Loucy (cell line): ENCODE measurements at regions not wholly inside any gene's neighbourhood (a gene's known extent, or its start where the extent isn't known, plus 50 kb on each side); places are given as distances from the start of the nearest gene placed in this dataset.

Experiments
- H2AFZ ChIP-seq: fragments of 200-600 bp; sonication (generic); 2 replicates; pipeline ENCODE4 v1.6.0; 2016; ENCODE audit warnings: antibody characterized with exemption, mild to moderate bottlenecking, low read length, moderate library complexity
- H3F3A ChIP-seq: fragments of 200-600 bp; 2 replicates; pipeline ENCODE4 v1.6.0; 2016; ENCODE audit warnings: antibody characterized with exemption, low read depth, mild to moderate bottlenecking
- H3K27me3 ChIP-seq: fragments of 200-600 bp; sonication (generic); 2 replicates; pipeline ENCODE4 v1.6.1; 2014; ENCODE audit warnings: low read length, mild to moderate bottlenecking; ENCODE audit not compliant: insufficient read depth, poor library complexity, severe bottlenecking
- H3K36me3 ChIP-seq: fragments of 200-600 bp; sonication (generic); 2 replicates; pipeline ENCODE4 v1.6.1; 2016; ENCODE audit warnings: low read length; ENCODE audit not compliant: insufficient read depth
- H3K4me1 ChIP-seq: fragments of 200-600 bp; sonication (generic); 2 replicates; pipeline ENCODE4 v1.5.1; 2014; ENCODE audit warnings: low read length, mild to moderate bottlenecking; ENCODE audit not compliant: insufficient read depth, poor library complexity, severe bottlenecking
- H3K4me2 ChIP-seq: fragments of 200-600 bp; sonication (generic); 2 replicates; pipeline ENCODE4 v1.6.0; 2014; ENCODE audit warnings: antibody characterized with exemption, low read length, low read depth, mild to moderate bottlenecking; ENCODE audit not compliant: poor library complexity, severe bottlenecking
- H3K4me3 ChIP-seq: fragments of 200-600 bp; sonication (generic); 2 replicates; pipeline ENCODE4 v1.5.1; 2014; ENCODE audit warnings: low read length, mild to moderate bottlenecking, mixed read lengths; ENCODE audit not compliant: poor library complexity, severe bottlenecking
- H3K79me2 ChIP-seq: fragments of 200-600 bp; sonication (generic); 2 replicates; pipeline ENCODE4 v1.6.1; 2014; ENCODE audit warnings: low read length; ENCODE audit not compliant: insufficient read depth
- H3K9ac ChIP-seq: fragments of 200-600 bp; sonication (generic); 2 replicates; pipeline ENCODE4 v1.6.0; 2014; ENCODE audit warnings: mild to moderate bottlenecking, low read depth, low read length, moderate library complexity; ENCODE audit not compliant: poor library complexity, severe bottlenecking
- H3K9me2 ChIP-seq: fragments of 200-600 bp; sonication (generic); replicated peaks from 2 replicates; pipeline ENCODE4 v1.6.1; 2016; ENCODE audit warnings: low read depth, low read length, mixed read lengths
- H3K9me3 ChIP-seq: fragments of 200-600 bp; sonication (generic); 2 replicates; pipeline ENCODE4 v1.6.1; 2014; ENCODE audit warnings: mild to moderate bottlenecking, antibody characterized with exemption, low read length, low read depth; ENCODE audit not compliant: insufficient read depth
- H4K20me1 ChIP-seq: fragments of 200-600 bp; sonication (generic); 2 replicates; pipeline ENCODE4 v1.6.0; 2014; ENCODE audit warnings: antibody characterized with exemption, low read length, mild to moderate bottlenecking; ENCODE audit not compliant: insufficient read depth, poor library complexity, severe bottlenecking
- CTCF ChIP-seq: fragments of 200-600 bp; sonication (generic); conservative IDR thresholded peaks from 2 replicates; pipeline ENCODE4 v1.5.1; 2014; ENCODE audit warnings: mild to moderate bottlenecking, antibody characterized with exemption, low read length
- EZH2phosphoT487 ChIP-seq: fragments of 200-600 bp; IDR thresholded peaks from 2 replicates; pipeline ENCODE4 v1.6.1; 2018; ENCODE audit warnings: antibody characterized with exemption, mild to moderate bottlenecking, moderate library complexity, borderline replicate concordance

GRCh38 chr6:128667339-128667858 is 147.0 kb upstream of the PTPRK start:
- no peaks in the 10 kb centered on the region for H3K4me1 ChIP-seq
- H3K36me3 ChIP-seq, result no peaks in the 10 kb centered on the region
- H2AFZ ChIP-seq, result no peak overlapping the region
- TF ChIP-seq EZH2phosphoT487 (no peak), CTCF (no peak)
- H3K79me2 ChIP-seq, result no peaks in the 10 kb centered on the region
- no peak overlapping the region for H3K4me2 ChIP-seq
- H3F3A ChIP-seq, result no peaks in the 10 kb centered on the region
- H4K20me1 ChIP-seq, result no peaks in the 10 kb centered on the region
- H3K9me2 ChIP-seq, result no peaks in the 10 kb centered on the region
- H3K27me3 ChIP-seq, result no peaks in the 10 kb centered on the region
- no peaks in the 10 kb centered on the region for H3K9me3 ChIP-seq
- no peak overlapping the region for H3K9ac ChIP-seq
- H3K4me3 ChIP-seq, result no peak overlapping the region

- Histone ChIP-seq H3K9ac (no peak overlapping the region), H3K4me1 (no peaks in the 10 kb centered on the region), H4K20me1 (no peaks in the 10 kb centered on the region), H3K4me2 (no peak overlapping the region), H2AFZ (no peak overlapping the region), H3F3A (no peaks in the 10 kb centered on the region), H3K9me3 (no peaks in the 10 kb centered on the region), H3K79me2 (no peaks in the 10 kb centered on the region), H3K4me3 (no peak overlapping the region), H3K27me3 (no peaks in the 10 kb centered on the region), H3K9me2 (no peaks in the 10 kb centered on the region), H3K36me3 (no peaks in the 10 kb centered on the region)
- no peak for TF ChIP-seq EZH2phosphoT487
- TF ChIP-seq CTCF, result no peak
Observed at GRCh38 chr6:128666405-128666804, 146.0 kb upstream of the PTPRK start.

GRCh38 chr6:128663238-128663637 is 142.8 kb upstream of the PTPRK start:
- H3K36me3 ChIP-seq, result no peaks in the 10 kb centered on the region
- H3K9me3 ChIP-seq, result no peaks in the 10 kb centered on the region
- no peaks in the 10 kb centered on the region for H3K9me2 ChIP-seq
- no peak overlapping the region for H3K4me3 ChIP-seq
- no peaks in the 10 kb centered on the region for H3K79me2 ChIP-seq
- no peaks in the 10 kb centered on the region for H3F3A ChIP-seq
- no peaks in the 10 kb centered on the region for H3K4me1 ChIP-seq
- no peak overlapping the region for H2AFZ ChIP-seq
- H3K27me3 ChIP-seq, result no peaks in the 10 kb centered on the region
- TF ChIP-seq CTCF (no peak), EZH2phosphoT487 (no peak)
- H3K4me2 ChIP-seq, result no peak overlapping the region
- no peaks in the 10 kb centered on the region for H4K20me1 ChIP-seq
- no peak overlapping the region for H3K9ac ChIP-seq
